Adrenal gland (tissue), 5 donors: ENCODE measurements at regions not wholly inside any gene's neighbourhood (a gene's known extent, or its start where the extent isn't known, plus 50 kb on each side); places are given as distances from the start of the nearest gene placed in this dataset.

Source experiments
- CTCF ChIP-seq, 6 experiments: fragments of 450-650 bp in 4 of 6; fragments of 200-600 bp in 2 of 6; sonication (generic) in 1 of 6; IDR thresholded peaks; 1 replicate in 5 of 6; 2 replicates in 1 of 6; pipeline versions ENCODE4 v1.5.1 to v1.8.0; 2016 to 2021; ENCODE audit warnings: antibody characterized with exemption in 6 of 6, mild to moderate bottlenecking in 2 of 6, moderate library complexity in 1 of 6
- POLR2A ChIP-seq, 2 donors: fragments of 450-650 bp; IDR thresholded peaks; one replicate each; pipeline ENCODE4 v1.6.1; 2017; ENCODE audit warnings: antibody characterized with exemption in 2 of 2, mild to moderate bottlenecking in 2 of 2, moderate library complexity in 1 of 2
- donor health status: DM: no; HTN: no; CAD: no.

- TF ChIP-seq CTCF (IDR thresholded peaks at IDR 0.05): no peak
- TF ChIP-seq POLR2A (IDR thresholded peaks at IDR 0.05): no peak
Observed at GRCh38 chrX:69277369-69277990, 112.2 kb upstream of the PJA1 start.
